Stimulated activated naive CD8-positive, alpha-beta T cell treated with anti-CD3 and anti-CD28 coated beads, Interleukin-15, Interleukin-2, amounts not matched to agents 100 ng/mL and 50 ng/mL, for 24 hours (primary cell): ENCODE measurements at regions not wholly inside any gene's neighbourhood (a gene's known extent, or its start where the extent isn't known, plus 50 kb on each side); places are given as distances from the start of the nearest gene placed in this dataset.
"Not testable (repeated sequence)": the region's sequence is repeated elsewhere in the genome, so short reads cannot be mapped to it uniquely, and the experiment has no call there.

Source experiments
- H3K27ac Mint-ChIP-seq: one replicate; pipeline ENCODE4 v1.8.0; 2021; ENCODE audit warnings: mild to moderate bottlenecking, mixed read lengths
- H3K27me3 Mint-ChIP-seq: one replicate; pipeline ENCODE4 v1.8.0; 2021; ENCODE audit warnings: mixed read lengths
- H3K36me3 Mint-ChIP-seq: one replicate; pipeline ENCODE4 v1.8.0; 2021; ENCODE audit warnings: low read depth, mixed read lengths
- H3K4me1 Mint-ChIP-seq: one replicate; pipeline ENCODE4 v1.8.0; 2021; ENCODE audit warnings: low read depth, mixed read lengths
- H3K4me3 Mint-ChIP-seq: one replicate; pipeline ENCODE4 v1.8.0; 2021; ENCODE audit warnings: mild to moderate bottlenecking, mixed read lengths
- H3K9me3 Mint-ChIP-seq: one replicate; pipeline ENCODE4 v1.8.0; 2021; ENCODE audit warnings: mixed read lengths

- Mint-ChIP-seq H3K36me3 (no peaks in the 10 kb centered on the region), H3K4me3 (no peak overlapping the region), H3K9me3 (peaks cover 6% of the 10 kb centered on the region), H3K27ac (no peak overlapping the region), H3K4me1 (no peaks in the 10 kb centered on the region), H3K27me3 (no peaks in the 10 kb centered on the region)
Observed at GRCh38 chr13:70253411-70253810, 145.2 kb upstream of the KLHL1 start.

GRCh38 chr13:70249332-70250064 is 141.2 kb upstream of the KLHL1 start:
- H3K27me3 Mint-ChIP-seq: no peaks in the 10 kb centered on the region

DNA sequence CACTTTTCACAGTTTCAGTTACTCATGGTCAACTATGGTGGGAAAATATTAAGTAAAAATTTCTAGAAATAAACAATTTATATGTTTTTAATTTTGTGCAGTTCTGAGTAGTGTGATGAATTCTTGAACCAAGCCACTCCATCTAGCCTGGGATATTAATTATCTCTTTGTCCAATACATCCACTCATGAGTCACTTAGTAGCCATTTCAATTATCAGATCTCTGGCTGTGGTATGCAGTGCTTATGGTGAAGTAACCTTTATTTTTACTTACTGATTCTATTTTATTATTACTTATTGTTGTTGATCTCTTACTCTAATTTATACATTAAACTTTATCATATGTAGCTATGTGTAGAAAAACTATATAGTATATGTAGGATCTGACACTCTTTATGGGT is 128.9 kb upstream of the KLHL1 start:
- Mint-ChIP-seq H3K27ac (no peak overlapping the region), H3K4me1 (no peaks in the 10 kb centered on the region), H3K9me3 (peaks cover 4% of the 10 kb centered on the region), H3K27me3 (no peaks in the 10 kb centered on the region), H3K4me3 (no peak overlapping the region), H3K36me3 (no peaks in the 10 kb centered on the region)

More at GRCh38 chr13:70249332-70250064, 141.2 kb upstream of the KLHL1 start:
- H3K27ac Mint-ChIP-seq: no peak overlapping the region
- peaks cover 5% of the 10 kb centered on the region for H3K9me3 Mint-ChIP-seq
- H3K4me1 Mint-ChIP-seq: no peaks in the 10 kb centered on the region
- H3K36me3 Mint-ChIP-seq: no peaks in the 10 kb centered on the region
- no peak overlapping the region for H3K4me3 Mint-ChIP-seq

DNA sequence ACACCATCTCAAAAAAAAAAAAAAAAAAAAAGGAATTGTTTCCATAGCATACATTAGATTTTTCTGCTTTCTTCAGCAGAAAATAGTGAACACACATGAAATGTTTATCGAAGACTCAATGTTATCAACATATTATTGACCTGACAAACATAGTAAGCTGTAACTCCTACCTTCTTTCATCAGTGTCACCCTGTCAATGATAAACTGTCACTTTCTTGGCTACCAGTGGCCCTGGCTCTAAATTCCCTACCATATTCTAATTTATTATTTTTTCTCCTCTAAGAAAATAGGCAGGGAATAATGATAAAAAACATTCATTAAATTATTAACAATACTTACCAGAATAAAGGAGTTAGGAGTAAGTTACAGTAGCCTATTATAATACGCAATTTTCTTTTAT is 127.3 kb upstream of the KLHL1 start:
- Mint-ChIP-seq H3K36me3 (no peaks in the 10 kb centered on the region), H3K9me3 (peaks cover 4% of the 10 kb centered on the region), H3K4me3 (no peak overlapping the region), H3K27ac (no peak overlapping the region), H3K4me1 (no peaks in the 10 kb centered on the region), H3K27me3 (no peaks in the 10 kb centered on the region)

DNA sequence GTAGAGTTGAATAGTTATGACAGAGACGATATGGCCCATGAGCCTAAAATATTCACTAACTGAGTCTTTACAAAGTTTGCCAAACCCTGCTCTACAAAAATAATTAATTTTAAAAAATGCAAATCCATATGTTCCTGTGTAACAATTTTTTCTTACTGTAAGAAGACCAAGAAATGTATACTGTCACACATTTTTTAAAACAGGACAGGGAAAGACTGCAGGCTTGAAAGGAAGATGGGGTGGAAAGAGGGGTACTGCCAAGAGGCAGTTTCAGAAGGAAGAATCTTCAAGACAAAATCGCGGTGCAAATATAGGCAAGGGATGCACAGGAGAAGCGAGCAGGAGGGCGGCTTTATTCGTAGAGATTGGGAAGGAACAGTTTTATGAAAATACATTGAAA is 115.7 kb upstream of the KLHL1 start:
- Mint-ChIP-seq H3K27ac (no peak overlapping the region), H3K4me3 (no peak overlapping the region), H3K9me3 (peaks cover 17% of the 10 kb centered on the region), H3K27me3 (no peaks in the 10 kb centered on the region), H3K36me3 (no peaks in the 10 kb centered on the region), H3K4me1 (no peaks in the 10 kb centered on the region)

DNA sequence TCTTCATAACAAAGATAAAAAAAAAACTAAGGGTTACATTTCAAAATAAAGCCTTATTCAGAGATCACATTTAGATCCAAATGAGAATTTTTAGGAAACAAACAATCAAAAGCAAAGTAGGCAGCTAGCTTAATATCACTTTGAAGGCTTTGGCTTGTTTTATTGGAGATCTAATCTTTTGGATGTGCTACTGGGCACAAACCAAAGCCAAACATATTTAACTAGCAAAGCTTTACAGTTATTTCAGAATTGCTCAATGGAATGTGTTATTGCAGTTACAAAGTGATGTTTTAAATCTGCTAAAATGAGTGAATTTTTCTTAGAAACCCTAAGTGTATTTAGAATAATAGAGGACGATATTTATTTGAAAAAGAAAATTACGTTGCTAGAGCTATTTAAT is 114.7 kb upstream of the KLHL1 start:
- Mint-ChIP-seq H3K27me3 (no peaks in the 10 kb centered on the region), H3K4me3 (no peak overlapping the region), H3K36me3 (no peaks in the 10 kb centered on the region), H3K4me1 (no peaks in the 10 kb centered on the region), H3K9me3 (peaks cover 17% of the 10 kb centered on the region), H3K27ac (no peak overlapping the region)

- Mint-ChIP-seq H3K36me3 (no peaks in the 10 kb centered on the region), H3K9me3 (peaks cover 13% of the 10 kb centered on the region), H3K27ac (no peak overlapping the region), H3K4me1 (no peaks in the 10 kb centered on the region), H3K4me3 (no peak overlapping the region), H3K27me3 (no peaks in the 10 kb centered on the region)
Observed at GRCh38 chr13:70218618-70219017, 110.4 kb upstream of the KLHL1 start.

GRCh38 chr13:70208968-70209367 is 100.7 kb upstream of the KLHL1 start:
- not testable (repeated sequence) for H3K4me1 Mint-ChIP-seq, H3K4me3 Mint-ChIP-seq, H3K27ac Mint-ChIP-seq, H3K27me3 Mint-ChIP-seq, H3K36me3 Mint-ChIP-seq
- H3K9me3 Mint-ChIP-seq: peaks cover 13% of the 10 kb centered on the region

GRCh38 chr13:70206671-70207070 is 98.4 kb upstream of the KLHL1 start:
- H3K36me3 Mint-ChIP-seq: no peaks in the 10 kb centered on the region
- H3K4me3 Mint-ChIP-seq: no peak overlapping the region
- H3K27ac Mint-ChIP-seq: no peak overlapping the region
- no peaks in the 10 kb centered on the region for H3K27me3 Mint-ChIP-seq
- H3K4me1 Mint-ChIP-seq: no peaks in the 10 kb centered on the region
- peaks cover 14% of the 10 kb centered on the region for H3K9me3 Mint-ChIP-seq

GRCh38 chr13:70203661-70204229 is 95.5 kb upstream of the KLHL1 start:
- H3K4me1 Mint-ChIP-seq: no peaks in the 10 kb centered on the region
- no peaks in the 10 kb centered on the region for H3K36me3 Mint-ChIP-seq
- H3K27ac Mint-ChIP-seq: no peak overlapping the region
- peaks cover 9% of the 10 kb centered on the region for H3K9me3 Mint-ChIP-seq
- H3K27me3 Mint-ChIP-seq: no peaks in the 10 kb centered on the region
- no peak overlapping the region for H3K4me3 Mint-ChIP-seq

- Mint-ChIP-seq H3K4me3 (no peak overlapping the region), H3K27me3 (no peaks in the 10 kb centered on the region), H3K4me1 (no peaks in the 10 kb centered on the region), H3K36me3 (no peaks in the 10 kb centered on the region), H3K9me3 (peaks cover 9% of the 10 kb centered on the region), H3K27ac (no peak overlapping the region)
Observed at GRCh38 chr13:70191034-70191433, 82.8 kb upstream of the KLHL1 start.

DNA sequence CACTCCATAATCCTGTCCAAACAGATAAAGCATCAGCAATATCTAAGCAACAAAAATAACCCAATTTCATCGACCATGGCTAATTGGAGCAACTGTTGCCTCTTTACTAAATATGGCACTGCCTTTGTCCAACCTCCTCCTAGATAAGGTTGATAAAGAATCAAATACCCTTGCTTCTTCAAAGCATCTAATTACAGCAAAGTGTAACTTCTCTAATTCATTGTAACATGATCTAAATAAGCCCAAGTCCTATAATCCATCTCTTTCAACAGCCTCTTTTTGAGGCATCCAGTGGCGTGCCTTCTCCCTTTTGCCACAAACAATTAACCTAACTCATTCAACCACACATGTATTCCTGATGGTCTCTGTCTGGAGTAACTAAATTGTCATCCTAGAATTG is 81.7 kb upstream of the KLHL1 start:
- peaks cover 3% of the 10 kb centered on the region for H3K9me3 Mint-ChIP-seq
- H3K27me3 Mint-ChIP-seq: no peaks in the 10 kb centered on the region
- no peak overlapping the region for H3K4me3 Mint-ChIP-seq
- no peak overlapping the region for H3K27ac Mint-ChIP-seq
- H3K4me1 Mint-ChIP-seq: no peaks in the 10 kb centered on the region
- no peaks in the 10 kb centered on the region for H3K36me3 Mint-ChIP-seq

DNA sequence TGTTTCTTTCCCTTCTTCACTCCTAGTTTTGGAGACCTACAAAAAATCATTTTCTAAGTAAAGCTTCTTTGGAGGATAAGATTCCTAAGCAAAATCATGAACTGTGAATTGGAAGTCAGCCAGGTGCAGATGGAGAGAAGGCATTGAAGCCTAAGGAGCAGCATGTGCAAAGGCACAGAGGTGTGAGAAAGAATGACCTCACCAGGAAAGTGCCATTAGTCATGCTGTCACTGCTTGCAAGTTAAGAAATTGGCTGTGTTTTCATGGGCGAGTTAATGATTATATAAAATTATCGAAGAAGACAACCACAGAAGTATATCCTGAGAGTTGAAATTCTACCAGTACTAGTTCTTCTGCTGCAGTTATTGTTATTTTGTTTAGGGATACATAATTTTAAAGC is 80.3 kb upstream of the KLHL1 start:
- Mint-ChIP-seq H3K4me3 (no peak overlapping the region), H3K9me3 (peaks cover 3% of the 10 kb centered on the region), H3K4me1 (no peaks in the 10 kb centered on the region), H3K27me3 (no peaks in the 10 kb centered on the region), H3K36me3 (no peaks in the 10 kb centered on the region), H3K27ac (no peak overlapping the region)

DNA sequence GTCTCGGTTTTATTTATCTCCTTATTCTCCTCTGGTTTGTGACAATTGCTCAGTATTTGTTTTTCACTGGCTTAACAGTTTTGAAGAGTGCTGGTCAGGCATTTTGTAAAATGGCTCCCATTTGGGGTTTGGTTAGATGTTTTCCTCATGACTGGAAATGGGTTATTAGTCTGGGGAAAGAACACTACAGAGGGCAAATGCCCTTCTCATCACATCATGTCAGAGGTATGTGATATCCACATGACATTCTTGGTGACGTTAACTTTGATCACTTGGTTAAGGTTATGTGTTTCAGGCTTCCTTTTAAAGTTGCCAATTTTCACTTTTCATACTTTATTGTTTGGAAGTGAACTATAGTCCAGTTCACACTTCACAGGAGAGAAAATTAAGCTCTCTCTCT is 74.8 kb upstream of the KLHL1 start:
- Mint-ChIP-seq H3K36me3 (no peaks in the 10 kb centered on the region), H3K4me3 (no peak overlapping the region), H3K4me1 (no peaks in the 10 kb centered on the region), H3K9me3 (peaks cover 9% of the 10 kb centered on the region), H3K27me3 (no peaks in the 10 kb centered on the region), H3K27ac (no peak overlapping the region)
